ENCODE measurements at regions not wholly inside any gene's neighbourhood (a gene's known extent, or its start where the extent isn't known, plus 50 kb on each side); places are given as distances from the start of the nearest gene placed in this dataset.

DNA sequence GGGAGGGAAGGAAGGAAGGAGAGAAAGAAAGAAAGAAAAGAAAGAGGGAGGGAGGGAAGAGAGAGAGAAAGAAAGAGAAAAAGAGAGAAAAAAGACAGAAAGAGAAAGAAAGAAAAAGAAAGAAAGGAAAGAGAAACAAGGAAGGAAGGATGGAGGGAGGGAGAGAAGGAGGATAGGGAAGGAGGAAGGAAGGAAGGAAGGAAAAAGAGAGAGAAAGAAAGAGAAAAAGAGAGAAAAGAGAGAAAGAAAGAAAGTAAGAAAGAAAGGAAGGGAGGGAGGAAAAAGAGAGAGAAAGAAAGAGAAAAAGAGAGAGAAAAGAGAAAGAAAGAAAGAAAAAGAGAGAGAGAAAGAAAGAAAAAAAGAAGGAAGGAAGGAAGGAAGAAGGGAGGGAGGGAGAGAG lies 105.8 kb upstream of the RBPJ start:
- no peaks in the 10 kb centered on the region for H3K4me1 ChIP-seq (ENCODE audit: control insufficient read depth, insufficient read depth, low read length)
- no peak overlapping the region for H3K4me3 ChIP-seq (ENCODE audit: low read depth in 2 of 2, low read length in 2 of 2)
- H3K9me3 ChIP-seq (ENCODE audit: control insufficient read depth, insufficient read depth, low read depth, low read length), result no peaks in the 10 kb centered on the region
- DNase-seq (ENCODE audit: low read depth, low spot score) (no peak), ATAC-seq (no peak)
- H3K36me3 ChIP-seq (ENCODE audit: control insufficient read depth, insufficient read depth, low read length), result no peaks in the 10 kb centered on the region
- no TSS peak for BruUV-seq (replicated peaks)
- H3K27me3 ChIP-seq (ENCODE audit: control insufficient read depth, insufficient read depth, low read length), result no peaks in the 10 kb centered on the region
- TF ChIP-seq TCF7L2 (IDR thresholded peaks at IDR 0.05; ENCODE audit: low read depth, low read length), result no peak
- TF ChIP-seq SIN3A (IDR thresholded peaks at IDR 0.05; ENCODE audit: borderline replicate concordance, insufficient read depth, low read depth, low read length), result no peak
- TF ChIP-seq, protein P1, sequence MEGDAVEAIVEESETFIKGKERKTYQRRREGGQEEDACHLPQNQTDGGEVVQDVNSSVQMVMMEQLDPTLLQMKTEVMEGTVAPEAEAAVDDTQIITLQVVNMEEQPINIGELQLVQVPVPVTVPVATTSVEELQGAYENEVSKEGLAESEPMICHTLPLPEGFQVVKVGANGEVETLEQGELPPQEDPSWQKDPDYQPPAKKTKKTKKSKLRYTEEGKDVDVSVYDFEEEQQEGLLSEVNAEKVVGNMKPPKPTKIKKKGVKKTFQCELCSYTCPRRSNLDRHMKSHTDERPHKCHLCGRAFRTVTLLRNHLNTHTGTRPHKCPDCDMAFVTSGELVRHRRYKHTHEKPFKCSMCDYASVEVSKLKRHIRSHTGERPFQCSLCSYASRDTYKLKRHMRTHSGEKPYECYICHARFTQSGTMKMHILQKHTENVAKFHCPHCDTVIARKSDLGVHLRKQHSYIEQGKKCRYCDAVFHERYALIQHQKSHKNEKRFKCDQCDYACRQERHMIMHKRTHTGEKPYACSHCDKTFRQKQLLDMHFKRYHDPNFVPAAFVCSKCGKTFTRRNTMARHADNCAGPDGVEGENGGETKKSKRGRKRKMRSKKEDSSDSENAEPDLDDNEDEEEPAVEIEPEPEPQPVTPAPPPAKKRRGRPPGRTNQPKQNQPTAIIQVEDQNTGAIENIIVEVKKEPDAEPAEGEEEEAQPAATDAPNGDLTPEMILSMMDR (IDR thresholded peaks at IDR 0.05), result no peak
- TF ChIP-seq, protein P2, sequence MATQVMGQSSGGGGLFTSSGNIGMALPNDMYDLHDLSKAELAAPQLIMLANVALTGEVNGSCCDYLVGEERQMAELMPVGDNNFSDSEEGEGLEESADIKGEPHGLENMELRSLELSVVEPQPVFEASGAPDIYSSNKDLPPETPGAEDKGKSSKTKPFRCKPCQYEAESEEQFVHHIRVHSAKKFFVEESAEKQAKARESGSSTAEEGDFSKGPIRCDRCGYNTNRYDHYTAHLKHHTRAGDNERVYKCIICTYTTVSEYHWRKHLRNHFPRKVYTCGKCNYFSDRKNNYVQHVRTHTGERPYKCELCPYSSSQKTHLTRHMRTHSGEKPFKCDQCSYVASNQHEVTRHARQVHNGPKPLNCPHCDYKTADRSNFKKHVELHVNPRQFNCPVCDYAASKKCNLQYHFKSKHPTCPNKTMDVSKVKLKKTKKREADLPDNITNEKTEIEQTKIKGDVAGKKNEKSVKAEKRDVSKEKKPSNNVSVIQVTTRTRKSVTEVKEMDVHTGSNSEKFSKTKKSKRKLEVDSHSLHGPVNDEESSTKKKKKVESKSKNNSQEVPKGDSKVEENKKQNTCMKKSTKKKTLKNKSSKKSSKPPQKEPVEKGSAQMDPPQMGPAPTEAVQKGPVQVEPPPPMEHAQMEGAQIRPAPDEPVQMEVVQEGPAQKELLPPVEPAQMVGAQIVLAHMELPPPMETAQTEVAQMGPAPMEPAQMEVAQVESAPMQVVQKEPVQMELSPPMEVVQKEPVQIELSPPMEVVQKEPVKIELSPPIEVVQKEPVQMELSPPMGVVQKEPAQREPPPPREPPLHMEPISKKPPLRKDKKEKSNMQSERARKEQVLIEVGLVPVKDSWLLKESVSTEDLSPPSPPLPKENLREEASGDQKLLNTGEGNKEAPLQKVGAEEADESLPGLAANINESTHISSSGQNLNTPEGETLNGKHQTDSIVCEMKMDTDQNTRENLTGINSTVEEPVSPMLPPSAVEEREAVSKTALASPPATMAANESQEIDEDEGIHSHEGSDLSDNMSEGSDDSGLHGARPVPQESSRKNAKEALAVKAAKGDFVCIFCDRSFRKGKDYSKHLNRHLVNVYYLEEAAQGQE (IDR thresholded peaks at IDR 0.05; ENCODE audit: insufficient read depth in 1 of 2, low read depth in 2 of 2, low read length in 1 of 2), result no peak
- no peak for TF ChIP-seq POLR2AphosphoS5 (IDR thresholded peaks at IDR 0.05; ENCODE audit: low read depth, low read length)
- CTCF ChIA-PET, result no interaction called here
- in situ Hi-C loops (cut with HindIII; ENCODE audit: low pct_unique_long_range_greater_than_20kb, low sequenced_read_pairs) (no loop called here), intact Hi-C loops (cut with micrococcal nuclease; ENCODE audit: unreplicated experiment) (no loop called here)
- no peak overlapping the region for H3K27ac ChIP-seq (ENCODE audit: low read length)
- POLR2A ChIA-PET, result no interaction called here

DNA sequence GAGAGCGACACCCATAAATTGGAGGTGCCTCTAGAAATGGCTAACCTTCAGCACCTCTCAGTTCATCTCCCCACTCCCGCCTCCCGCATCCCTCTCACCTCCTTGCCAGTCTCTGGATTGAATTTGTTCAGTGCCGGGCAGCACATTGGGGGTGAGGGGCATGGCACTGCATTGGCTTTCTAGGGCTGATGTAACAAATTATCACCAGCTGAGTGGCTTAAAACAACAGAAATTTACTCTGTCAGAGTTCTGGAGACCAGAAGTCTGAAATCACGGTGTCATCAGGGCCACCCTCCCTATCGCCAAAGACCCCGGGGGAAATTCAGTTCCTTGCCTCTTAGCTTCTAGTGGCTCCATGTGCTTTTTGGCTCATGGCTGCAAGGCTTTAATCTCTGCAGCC lies 105.1 kb upstream of the RBPJ start:
- ATAC-seq (no peak), DNase-seq (ENCODE audit: low read depth, low spot score) (no peak)
- Histone ChIP-seq H3K4me1 (ENCODE audit: control insufficient read depth, insufficient read depth, low read length) (no peaks in the 10 kb centered on the region), H3K27ac (ENCODE audit: low read length) (no peak overlapping the region), H3K36me3 (ENCODE audit: control insufficient read depth, insufficient read depth, low read length) (no peaks in the 10 kb centered on the region), H3K9me3 (ENCODE audit: control insufficient read depth, insufficient read depth, low read depth, low read length) (no peaks in the 10 kb centered on the region), H3K4me3 (ENCODE audit: low read depth in 2 of 2, low read length in 2 of 2) (no peak overlapping the region), H3K27me3 (ENCODE audit: control insufficient read depth, insufficient read depth, low read length) (no peaks in the 10 kb centered on the region)
- BruUV-seq (replicated peaks), result no TSS peak
- intact Hi-C loops (cut with micrococcal nuclease; ENCODE audit: unreplicated experiment) (no loop called here), in situ Hi-C loops (cut with HindIII; ENCODE audit: low pct_unique_long_range_greater_than_20kb, low sequenced_read_pairs) (no loop called here)
- TF ChIP-seq SIN3A (IDR thresholded peaks at IDR 0.05; ENCODE audit: borderline replicate concordance, insufficient read depth, low read depth, low read length) (no peak), POLR2AphosphoS5 (IDR thresholded peaks at IDR 0.05; ENCODE audit: low read depth, low read length) (no peak), TCF7L2 (IDR thresholded peaks at IDR 0.05; ENCODE audit: low read depth, low read length) (no peak)
- TF ChIP-seq, protein P2 (IDR thresholded peaks at IDR 0.05; ENCODE audit: insufficient read depth in 1 of 2, low read depth in 2 of 2, low read length in 1 of 2), result no peak
- TF ChIP-seq, protein P1 (IDR thresholded peaks at IDR 0.05), result no peak
- ChIA-PET CTCF (no interaction called here), POLR2A (interaction anchor here (0.6 kb wide), 1 partner anchor 36 kb away, joined by 3 read pairs; no protein-coding TSS in a partner anchor)

Data from Panc1 (cell line).